ENCODE measurements at regions not wholly inside any gene's neighbourhood (a gene's known extent, or its start where the extent isn't known, plus 50 kb on each side); places are given as distances from the start of the nearest gene placed in this dataset.

DNA sequence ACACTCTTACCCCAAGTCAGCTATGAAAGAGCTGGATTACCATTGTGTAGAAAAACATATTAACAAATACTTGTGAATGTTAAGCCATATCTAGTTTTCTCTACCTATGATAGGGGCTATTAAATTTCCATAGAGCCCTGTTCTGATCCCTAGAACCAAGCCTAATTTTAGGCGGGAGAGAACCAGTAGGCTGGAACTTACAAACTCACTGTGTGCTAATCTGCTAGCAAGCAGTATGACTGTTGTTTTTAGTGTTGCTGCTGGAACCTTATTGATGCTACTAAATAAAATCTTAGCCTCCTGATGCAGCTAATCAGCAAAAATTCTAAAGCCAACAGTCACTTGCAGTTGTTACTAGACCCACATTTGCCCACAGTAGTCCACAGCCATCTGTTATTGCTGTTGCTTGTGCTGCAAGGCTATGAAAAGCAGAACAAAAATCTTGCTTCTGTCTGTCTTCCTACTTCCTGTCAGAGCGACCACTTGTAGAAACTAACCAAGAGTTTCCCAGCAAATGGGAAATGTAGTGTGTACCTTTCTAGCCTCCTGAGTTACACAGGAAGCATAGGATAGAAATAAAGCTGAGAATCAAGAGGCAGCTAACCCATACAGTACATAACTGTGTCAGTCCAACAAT is 368.4 kb downstream of the ARL4A start:
- H3K36me3 ChIP-seq, result no peaks in the 10 kb centered on the region
- intact Hi-C loops (cut with DNase I), result no loop called here
- WGBS, 2 donors, result 68 to 82% methylated on average over 2 of the region's 2 CpGs
- DNase-seq, result no peak
- no peaks in the 10 kb centered on the region for H3K4me1 ChIP-seq
- no peak overlapping the region for H3K4me3 ChIP-seq
- no peaks in the 10 kb centered on the region for H3K9me3 ChIP-seq
- no peaks in the 10 kb centered on the region for H3K27me3 ChIP-seq
- TF ChIP-seq, protein P1, sequence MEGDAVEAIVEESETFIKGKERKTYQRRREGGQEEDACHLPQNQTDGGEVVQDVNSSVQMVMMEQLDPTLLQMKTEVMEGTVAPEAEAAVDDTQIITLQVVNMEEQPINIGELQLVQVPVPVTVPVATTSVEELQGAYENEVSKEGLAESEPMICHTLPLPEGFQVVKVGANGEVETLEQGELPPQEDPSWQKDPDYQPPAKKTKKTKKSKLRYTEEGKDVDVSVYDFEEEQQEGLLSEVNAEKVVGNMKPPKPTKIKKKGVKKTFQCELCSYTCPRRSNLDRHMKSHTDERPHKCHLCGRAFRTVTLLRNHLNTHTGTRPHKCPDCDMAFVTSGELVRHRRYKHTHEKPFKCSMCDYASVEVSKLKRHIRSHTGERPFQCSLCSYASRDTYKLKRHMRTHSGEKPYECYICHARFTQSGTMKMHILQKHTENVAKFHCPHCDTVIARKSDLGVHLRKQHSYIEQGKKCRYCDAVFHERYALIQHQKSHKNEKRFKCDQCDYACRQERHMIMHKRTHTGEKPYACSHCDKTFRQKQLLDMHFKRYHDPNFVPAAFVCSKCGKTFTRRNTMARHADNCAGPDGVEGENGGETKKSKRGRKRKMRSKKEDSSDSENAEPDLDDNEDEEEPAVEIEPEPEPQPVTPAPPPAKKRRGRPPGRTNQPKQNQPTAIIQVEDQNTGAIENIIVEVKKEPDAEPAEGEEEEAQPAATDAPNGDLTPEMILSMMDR (IDR thresholded peaks at IDR 0.05), result no peak
- no peak for TF ChIP-seq POLR2A (IDR thresholded peaks at IDR 0.05)
- H3K27ac ChIP-seq, result no peak overlapping the region

DNA sequence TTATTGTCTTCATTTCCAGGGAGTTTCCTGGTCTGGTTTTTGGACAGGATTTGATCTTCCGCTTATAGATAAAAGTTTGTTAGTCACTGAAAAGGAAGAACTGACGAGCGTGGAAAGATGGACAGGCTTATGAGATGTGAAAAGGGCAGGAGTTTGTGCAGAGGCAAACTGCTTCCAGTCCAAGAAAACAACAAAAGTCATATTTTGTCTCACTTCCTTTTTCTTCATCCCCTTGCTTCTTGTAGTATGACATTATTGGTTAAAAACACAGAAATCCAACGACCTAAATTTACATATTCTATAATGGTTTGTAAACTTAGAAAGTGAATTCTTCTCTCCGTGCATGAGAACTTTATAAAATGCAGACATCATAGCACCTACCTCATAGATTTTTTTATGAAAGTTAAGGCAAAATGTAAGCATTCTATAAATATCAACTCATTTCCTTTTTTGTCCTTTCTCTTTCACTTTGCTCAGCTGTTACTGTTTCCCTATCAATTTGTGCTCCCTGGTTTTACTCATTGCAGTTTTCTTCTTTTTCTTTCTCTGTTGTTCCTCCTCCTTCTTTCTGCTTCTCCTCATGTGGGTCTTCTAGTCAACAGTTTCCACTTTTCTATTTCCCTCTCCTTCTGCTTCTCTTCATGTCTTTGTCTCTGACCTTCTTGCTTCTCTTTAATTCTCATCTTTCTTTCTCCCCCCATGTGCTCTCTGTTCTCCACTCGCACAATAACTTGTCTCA is 370.2 kb downstream of the ARL4A start:
- no peak overlapping the region for H3K4me3 ChIP-seq
- whole genome bisulfite sequencing, 2 donors, result 59 to 79% methylated on average over 6 of the region's 6 CpGs

DNA sequence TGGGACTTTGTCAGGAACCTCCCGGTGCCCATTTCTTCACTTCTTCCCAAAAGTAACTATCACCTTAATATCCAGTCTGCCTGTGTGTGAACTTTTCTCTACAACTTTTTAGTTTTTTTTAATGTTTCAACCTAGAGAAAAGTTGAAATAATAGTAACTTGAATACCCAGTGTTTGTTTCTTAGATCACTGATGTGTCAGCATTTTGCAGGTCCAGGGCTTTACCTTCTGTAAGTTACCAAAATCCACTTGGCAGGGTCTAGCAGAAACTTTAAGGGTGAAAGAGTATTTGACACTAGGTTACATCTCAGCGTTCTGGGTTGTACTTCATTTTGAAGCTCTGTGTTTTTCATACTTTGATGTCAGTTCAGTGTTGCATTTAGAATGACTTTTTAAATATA is 372.7 kb downstream of the ARL4A start:
- intact Hi-C loops (cut with DNase I), result no loop called here
- no peak for DNase-seq
- H3K4me3 ChIP-seq, result no peak overlapping the region
- no peaks in the 10 kb centered on the region for H3K4me1 ChIP-seq
- no peaks in the 10 kb centered on the region for H3K36me3 ChIP-seq
- H3K27me3 ChIP-seq, result no peaks in the 10 kb centered on the region
- TF ChIP-seq POLR2A (IDR thresholded peaks at IDR 0.05) (no peak), POLR2AphosphoS5 (IDR thresholded peaks at IDR 0.05) (no peak), EP300 (IDR thresholded peaks at IDR 0.05) (no peak)
- TF ChIP-seq, protein P1 (IDR thresholded peaks at IDR 0.05), result no peak
- 94 to 96% methylated on average over 2 of the region's 2 CpGs for WGBS, 2 donors
- no peaks in the 10 kb centered on the region for H3K9me3 ChIP-seq
- no peak overlapping the region for H3K27ac ChIP-seq

More for the DNA sequence above, 370.2 kb downstream of the ARL4A start:
- intact Hi-C loops (cut with DNase I), result no loop called here
- no peak overlapping the region for H3K27ac ChIP-seq
- TF ChIP-seq EP300 (IDR thresholded peaks at IDR 0.05) (no peak), POLR2A (IDR thresholded peaks at IDR 0.05) (no peak), POLR2AphosphoS5 (IDR thresholded peaks at IDR 0.05) (no peak)
- TF ChIP-seq, protein P1 (IDR thresholded peaks at IDR 0.05), result no peak
- H3K9me3 ChIP-seq, result no peaks in the 10 kb centered on the region
- DNase-seq, result no peak
- no peaks in the 10 kb centered on the region for H3K27me3 ChIP-seq
- H3K36me3 ChIP-seq, result no peaks in the 10 kb centered on the region
- H3K4me1 ChIP-seq, result no peaks in the 10 kb centered on the region

DNA sequence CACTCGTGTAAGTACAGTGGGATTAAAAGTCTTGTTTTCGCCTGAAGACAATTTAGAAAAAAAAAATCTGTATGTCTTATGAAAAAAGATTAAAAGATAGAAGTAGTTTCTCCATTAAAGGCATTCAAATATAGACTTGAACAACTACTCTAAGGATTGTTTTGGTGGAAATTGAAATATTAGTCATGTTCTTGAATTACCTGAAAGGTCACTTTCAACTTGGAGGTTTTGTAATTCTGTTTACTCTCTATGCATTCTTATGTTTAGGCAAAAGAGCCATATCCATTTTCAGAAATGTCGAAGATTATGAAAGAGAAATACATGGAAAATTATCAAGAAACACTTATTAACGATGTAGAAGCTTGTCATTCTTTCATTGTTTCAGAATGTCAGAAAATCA is 373.7 kb downstream of the ARL4A start:
- WGBS, 2 donors, result 91 to 94% methylated on average over 4 of the region's 4 CpGs
- intact Hi-C loops (cut with DNase I), result no loop called here

More for the DNA sequence above, 373.7 kb downstream of the ARL4A start:
- H3K27me3 ChIP-seq, result no peaks in the 10 kb centered on the region
- DNase-seq, result no peak
- H3K9me3 ChIP-seq, result no peaks in the 10 kb centered on the region
- H3K4me3 ChIP-seq, result no peak overlapping the region
- TF ChIP-seq POLR2A (IDR thresholded peaks at IDR 0.05) (no peak), EP300 (IDR thresholded peaks at IDR 0.05) (no peak), POLR2AphosphoS5 (IDR thresholded peaks at IDR 0.05) (no peak)
- TF ChIP-seq, protein P1 (IDR thresholded peaks at IDR 0.05), result no peak
- no peaks in the 10 kb centered on the region for H3K4me1 ChIP-seq
- H3K27ac ChIP-seq, result no peak overlapping the region
- H3K36me3 ChIP-seq, result no peaks in the 10 kb centered on the region

Measured in sigmoid colon (tissue), 6 donors.